B cell (primary cell): ENCODE measurements at regions not wholly inside any gene's neighbourhood (a gene's known extent, or its start where the extent isn't known, plus 50 kb on each side); places are given as distances from the start of the nearest gene placed in this dataset.

ENCODE experiments used
- CTCF ChIP-seq: fragments of 200-600 bp; IDR thresholded peaks from one replicate; pipeline ENCODE4 v1.8.0; 2022; ENCODE audit warnings: antibody characterized with exemption, mild to moderate bottlenecking
- EZH2 ChIP-seq: IDR thresholded peaks from 2 replicates; pipeline ENCODE4 v1.6.1; 2012; ENCODE audit warnings: borderline replicate concordance, low read depth, mild to moderate bottlenecking, moderate library complexity, low read length; ENCODE audit not compliant: insufficient read depth, poor library complexity, severe bottlenecking

- TF ChIP-seq CTCF (no peak), EZH2 (no peak)
These were observed 166.5 kb upstream of the PLD5 start for GRCh38 chr1:242690849-242691609.
